HG02678 (cell line): ENCODE measurements at regions not wholly inside any gene's neighbourhood (a gene's known extent, or its start where the extent isn't known, plus 50 kb on each side); places are given as distances from the start of the nearest gene placed in this dataset.

Source experiments
- ATAC-seq: cut with Tn5 transposase; IDR thresholded peaks from one replicate; pipeline ENCODE4 v1.9.1; 2021; ENCODE audit warnings: mild to moderate bottlenecking, moderate library complexity; ENCODE audit not compliant: unreplicated experiment

DNA sequence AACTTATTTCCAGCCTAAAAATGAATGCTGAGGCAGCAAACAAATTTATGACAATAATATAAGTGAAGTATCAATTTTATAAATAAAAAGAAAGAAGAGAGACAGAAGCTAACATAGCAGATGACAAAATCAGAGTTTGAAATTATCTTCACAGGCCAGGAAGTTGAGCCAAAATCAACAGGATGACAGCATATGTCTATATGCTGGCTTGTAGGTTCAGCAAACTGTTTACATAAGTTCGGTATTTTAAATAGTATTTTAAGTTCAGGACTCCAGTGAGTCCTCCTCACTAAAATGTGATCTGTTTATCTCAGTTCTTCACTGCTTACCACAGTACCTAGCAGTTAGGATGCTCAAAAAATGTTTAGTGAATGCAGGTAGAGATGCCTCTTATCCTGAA is 359.6 kb upstream of the SMC2 start:
- no peak for ATAC-seq

DNA sequence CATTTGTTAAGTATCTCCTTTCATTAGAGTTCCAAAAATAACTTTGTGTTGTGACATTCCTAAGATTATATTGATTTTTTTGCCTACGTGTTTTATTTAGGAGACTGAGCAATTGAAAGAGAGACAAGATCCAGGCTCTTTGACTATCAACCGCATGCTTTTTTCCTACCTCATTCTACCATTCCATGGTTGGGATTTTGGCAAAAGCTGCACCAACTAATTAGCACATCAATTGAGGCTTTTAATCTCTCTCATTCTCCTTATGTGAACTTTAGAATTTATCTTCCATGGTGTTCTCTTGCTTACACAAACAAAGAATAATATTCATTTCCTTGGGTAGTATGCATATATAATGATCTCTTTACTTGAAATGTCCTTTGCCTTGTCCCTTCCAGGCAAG is 338.7 kb upstream of the SMC2 start:
- no peak for ATAC-seq

- no peak for ATAC-seq
Observed at GRCh38 chr9:103755986-103756385, 338.1 kb upstream of the SMC2 start.

- ATAC-seq = no peak
Observed at GRCh38 chr9:103757062-103757461, 337.0 kb upstream of the SMC2 start.

DNA sequence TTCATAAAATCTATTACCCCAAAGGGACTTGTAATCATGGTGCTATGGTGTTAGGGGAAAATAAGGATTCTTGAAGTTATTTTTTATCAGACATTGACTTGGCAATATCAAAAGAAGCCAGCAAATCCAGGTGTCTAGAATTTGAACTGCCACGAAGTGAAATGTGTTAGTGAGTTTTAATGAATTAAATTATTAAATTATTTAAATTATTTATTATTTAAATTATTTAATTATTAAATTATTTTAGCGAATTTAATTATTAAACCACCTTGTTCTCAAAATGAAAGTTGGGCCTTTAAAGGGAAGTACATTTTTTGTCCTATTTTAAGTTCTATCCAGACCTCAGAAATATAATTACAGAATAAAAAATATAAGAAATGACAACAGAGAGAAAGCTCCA is 332.6 kb upstream of the SMC2 start:
- no peak for ATAC-seq

DNA sequence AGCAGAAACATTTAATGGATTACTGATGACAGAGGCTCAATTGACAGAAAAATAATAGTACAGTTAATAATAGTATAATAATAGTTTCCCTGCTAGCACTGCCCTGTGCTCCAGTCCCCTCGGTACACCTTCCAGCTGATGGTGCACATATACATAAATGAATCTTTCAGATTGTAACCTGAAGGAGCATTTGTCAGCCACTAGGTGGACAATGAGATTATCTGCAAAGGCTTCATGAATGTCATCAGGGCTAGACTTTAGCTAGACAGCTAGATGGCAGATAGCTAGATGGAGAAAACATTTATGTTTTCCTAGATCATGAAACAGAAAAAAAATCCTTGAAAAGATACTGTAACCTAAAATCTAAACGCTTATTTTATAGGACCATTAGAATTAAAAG is 304.4 kb upstream of the SMC2 start:
- peak; percentile 77 for ATAC-seq

DNA sequence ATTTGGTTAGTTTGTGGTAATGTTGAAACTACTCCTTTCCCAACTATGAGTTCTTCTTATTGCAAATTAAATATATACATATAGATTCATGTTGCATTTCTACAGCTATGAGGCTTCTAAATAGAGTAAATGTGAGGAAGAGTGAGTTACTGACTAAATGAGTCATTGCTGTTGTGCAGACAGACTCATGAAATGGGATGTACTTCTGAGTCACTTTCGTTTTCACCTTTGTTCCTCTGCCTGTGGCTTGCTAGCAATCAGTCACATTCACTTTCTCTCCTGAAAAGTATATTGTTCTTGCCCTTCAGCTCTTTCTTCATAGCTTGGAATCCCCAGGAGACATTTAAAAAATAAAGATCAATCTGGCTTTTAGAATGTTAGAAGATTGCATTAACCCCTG is 295.5 kb upstream of the SMC2 start:
- peak; percentile 96 for ATAC-seq

DNA sequence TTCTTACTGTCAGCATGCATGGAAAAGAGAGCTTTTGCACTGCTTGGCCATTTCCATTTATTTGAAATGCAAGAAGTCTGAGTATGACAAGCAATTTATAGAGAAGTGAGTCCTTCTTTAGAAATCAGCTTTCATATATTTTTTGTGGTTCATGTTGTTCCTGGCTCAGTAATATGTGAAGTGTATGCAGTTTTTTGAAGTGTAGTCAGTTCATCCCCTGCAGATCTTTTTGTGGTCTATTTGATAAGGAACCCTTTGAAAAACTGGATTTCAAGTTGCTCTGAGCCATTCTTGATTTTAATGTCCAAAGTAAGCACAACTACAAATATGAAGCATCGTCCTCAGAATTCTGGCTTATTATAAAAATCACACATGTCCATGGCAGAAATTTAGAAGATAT is 294.1 kb upstream of the SMC2 start:
- no peak for ATAC-seq

GRCh38 chr9:103802068-103802467 is 292.0 kb upstream of the SMC2 start:
- no peak for ATAC-seq

GRCh38 chr9:103803245-103803644 is 290.9 kb upstream of the SMC2 start:
- no peak for ATAC-seq

DNA sequence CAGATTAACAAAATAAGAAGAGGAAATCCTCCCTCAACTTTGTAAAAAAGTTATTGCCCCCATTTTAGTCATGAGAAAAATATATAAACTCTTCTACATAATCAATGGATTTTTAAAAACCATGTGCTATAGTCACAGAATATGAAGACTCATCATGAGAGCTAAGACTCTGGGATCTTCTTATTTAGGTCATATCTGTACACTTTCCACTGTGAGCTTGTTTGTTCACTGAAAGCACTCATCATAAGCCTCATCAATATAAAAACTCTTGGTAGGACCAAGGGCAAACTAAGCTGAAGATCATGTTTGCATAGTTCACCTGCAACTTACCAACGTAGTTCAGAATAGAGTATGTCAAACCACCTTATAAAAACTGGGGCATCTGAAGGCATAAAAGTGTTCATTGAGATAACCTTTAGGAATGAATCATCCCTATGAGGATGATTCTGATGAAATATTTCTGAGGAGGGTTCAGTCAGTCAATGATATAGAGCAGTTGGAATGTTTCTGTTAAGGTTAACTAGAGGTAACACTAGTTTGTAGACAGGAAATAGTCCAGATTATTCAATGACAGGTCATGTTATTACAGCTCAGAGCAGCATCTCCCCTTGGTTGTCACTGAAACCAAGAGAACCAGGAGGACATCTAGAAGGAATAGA is 289.9 kb upstream of the SMC2 start:
- ATAC-seq = no peak

GRCh38 chr9:103809745-103810144 is 284.4 kb upstream of the SMC2 start:
- ATAC-seq = no peak

- ATAC-seq = no peak
Observed at GRCh38 chr9:103811462-103811861, 282.6 kb upstream of the SMC2 start.

DNA sequence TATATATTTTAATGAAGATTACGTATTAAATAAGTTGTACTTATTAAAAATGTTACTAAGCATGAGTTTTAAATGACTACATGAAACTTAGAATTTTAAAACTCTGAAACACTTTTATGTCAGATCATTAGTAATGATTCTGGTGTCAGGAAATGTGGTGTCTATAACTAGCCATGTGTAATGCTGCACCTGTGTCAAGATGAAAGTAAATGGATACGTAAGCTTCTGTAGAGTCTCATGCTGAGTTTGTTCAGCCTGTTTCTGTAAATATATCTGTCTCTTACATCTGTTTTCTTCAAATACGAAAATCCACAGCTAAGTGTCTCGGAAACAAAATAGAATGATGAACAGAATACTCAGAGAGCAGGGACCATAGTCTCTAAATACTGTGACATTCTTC is 278.0 kb upstream of the SMC2 start:
- ATAC-seq = no peak

DNA sequence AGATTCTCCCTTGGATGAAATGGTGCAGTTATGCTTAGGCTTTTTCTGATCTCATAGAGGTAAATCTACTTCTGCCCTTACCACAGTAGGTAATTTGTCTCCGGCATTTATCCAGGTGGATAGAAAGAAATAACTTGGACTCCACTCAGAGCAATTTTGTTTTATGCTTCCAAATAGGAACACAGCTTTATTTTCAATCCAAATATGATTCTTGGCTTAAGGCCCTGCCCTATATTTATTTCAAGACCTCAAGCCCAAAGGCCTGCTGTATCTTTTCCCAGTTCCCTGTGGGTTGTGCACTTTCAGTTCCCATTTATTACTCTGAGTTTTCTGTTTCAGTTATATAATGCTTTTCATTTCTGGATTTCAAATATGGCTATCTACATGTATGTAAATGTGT is 274.2 kb upstream of the SMC2 start:
- ATAC-seq = no peak

DNA sequence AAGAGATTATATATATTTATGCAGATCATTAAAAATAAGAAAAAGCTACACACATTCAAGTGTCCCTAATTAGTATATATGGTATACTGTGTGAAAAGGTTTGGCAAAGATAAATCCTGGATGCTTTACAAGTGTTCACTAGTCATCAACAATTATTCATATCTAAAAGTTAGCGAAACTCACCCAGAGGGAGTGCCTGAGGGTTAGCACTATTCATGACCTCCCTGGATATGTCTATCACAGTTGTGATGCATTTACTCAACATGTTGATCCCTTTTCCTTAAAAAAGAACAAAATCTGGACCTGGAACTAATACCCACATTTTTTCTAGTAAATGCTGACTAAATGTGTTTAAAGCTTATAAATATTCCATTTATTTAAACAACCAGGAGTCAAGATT is 273.0 kb upstream of the SMC2 start:
- no peak for ATAC-seq

DNA sequence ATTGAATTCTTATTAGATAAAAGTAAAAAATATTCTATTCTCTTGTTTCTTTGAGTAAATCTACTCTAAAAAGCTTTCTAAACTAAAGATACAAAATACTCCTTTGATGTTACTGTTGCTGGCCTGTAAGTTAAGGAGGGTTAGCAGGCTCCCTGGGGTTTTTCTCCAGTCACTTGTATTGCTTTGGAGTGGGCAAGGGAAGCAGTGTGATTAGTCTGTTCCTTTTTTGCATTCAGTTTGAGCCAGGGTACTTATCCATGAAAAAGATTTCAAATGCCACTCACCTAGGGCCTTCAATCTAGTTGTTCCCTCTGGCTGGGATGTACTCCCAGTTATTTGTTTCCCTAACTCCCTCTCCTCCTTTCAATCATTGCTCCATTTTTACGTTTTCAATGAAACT is 256.2 kb upstream of the SMC2 start:
- ATAC-seq = no peak

DNA sequence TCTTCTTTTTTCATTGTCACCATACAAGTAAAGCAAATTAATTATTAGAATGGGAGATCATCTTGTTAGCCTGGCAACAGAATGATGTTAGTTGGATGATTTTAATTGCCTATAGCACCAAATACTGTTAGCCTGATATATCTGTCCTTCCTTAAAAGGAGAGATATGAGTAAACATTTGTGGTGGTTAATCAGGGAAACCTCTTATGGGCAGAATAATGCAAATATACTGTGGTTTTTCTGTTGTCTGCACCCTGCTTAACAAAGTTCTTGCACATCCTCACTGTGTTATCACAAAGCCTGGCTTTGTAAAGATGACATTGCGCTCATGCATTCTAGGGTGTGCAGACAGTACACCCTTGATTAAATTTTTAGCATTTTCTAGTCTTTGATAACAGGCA is 254.9 kb upstream of the SMC2 start:
- ATAC-seq = no peak

GRCh38 chr9:103867886-103868285 is 226.2 kb upstream of the SMC2 start:
- ATAC-seq = no peak

DNA sequence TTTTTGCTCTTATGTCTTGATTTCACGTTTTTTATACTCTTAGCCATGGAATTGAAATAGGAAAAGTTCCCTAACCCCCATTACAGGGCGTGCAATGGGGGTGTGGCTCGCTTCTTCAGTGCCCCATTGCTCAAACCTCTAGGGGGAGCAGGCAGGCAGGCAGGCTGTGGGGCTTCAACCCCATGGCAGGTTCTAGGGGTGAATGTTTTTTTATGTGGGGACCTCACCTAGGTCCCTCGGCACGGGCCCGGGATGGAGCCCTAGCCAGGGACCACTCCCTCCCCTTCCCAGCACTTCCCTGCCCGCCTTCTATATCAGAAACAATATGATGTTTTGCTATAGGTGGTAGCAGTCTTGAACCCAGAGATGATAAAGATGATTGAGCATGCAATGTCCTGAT is 221.3 kb upstream of the SMC2 start:
- no peak for ATAC-seq

DNA sequence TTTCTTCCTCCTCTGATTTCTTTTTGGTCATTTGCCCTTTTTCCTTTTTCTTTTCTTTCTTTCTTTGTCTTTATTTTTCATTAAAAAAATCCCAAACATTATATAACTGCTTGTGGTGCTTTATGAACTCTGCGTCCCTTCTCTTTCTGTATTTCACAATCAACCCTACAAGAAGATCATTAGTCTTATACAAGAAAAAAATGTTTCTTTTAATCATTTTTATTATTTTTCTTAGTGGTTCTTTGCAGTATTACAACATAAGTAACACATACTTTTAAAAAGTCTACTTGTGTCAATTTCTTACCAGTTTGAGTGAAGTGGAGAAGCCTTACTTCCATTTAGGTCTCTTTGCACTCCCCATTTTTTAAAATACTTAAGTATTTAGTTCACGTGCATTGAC is 212.7 kb upstream of the SMC2 start:
- ATAC-seq = no peak

DNA sequence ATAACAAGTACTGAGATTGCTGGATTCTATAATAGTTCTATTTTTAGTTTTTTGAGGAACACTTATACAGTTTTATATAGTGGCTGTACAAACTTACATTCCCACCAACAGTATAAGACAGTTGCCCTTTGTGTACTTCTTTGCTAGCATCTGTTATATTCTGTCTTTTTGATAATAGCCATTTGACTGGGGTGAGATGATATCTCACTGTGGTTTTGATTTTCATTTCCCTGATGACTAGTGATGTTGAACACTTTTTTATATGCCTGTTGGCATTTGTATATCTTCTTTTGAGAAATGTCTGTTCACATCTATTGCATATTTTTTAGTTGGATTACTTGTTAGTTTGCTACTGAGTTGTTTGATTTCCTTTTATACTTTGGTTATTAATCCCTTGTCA is 204.1 kb upstream of the SMC2 start:
- ATAC-seq = no peak

DNA sequence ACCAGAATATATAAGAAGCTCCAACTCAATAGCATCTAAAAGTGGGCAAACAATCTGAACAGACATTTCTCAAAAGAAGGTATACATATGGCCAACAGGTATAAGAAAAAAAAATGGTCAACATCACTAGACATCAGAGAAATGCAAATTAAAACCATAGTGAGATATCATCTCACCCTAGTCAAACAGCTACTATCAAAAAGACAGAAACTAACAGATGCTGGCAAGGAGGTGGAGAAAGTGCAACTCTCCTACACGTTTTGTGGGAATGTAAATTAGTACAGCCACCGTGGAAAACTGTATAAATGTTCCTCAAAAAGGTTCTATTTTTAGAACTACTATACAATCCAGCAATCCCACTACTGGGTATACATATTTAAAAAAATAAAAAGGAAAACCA is 199.9 kb upstream of the SMC2 start:
- ATAC-seq = no peak

DNA sequence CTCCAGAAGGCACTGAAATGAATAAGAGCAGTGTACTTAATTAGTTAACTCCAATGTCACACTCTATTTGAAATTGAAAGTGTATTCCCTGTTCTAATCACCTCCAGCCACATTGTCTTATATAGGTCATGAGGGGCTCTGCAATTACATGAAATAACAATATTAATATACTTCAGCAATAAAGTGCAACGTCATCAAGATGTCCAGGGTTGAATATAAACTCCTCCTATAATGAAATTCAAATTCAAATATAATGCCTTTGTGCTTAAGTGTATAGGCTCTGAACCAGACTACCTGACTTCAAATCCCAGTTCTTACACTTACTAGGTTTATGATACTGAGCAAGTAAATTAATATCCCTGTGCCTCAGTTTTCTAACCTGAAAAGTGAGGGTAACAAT is 195.6 kb upstream of the SMC2 start:
- no peak for ATAC-seq
